GM12891 (cell line): ENCODE measurements at regions not wholly inside any gene's neighbourhood (a gene's known extent, or its start where the extent isn't known, plus 50 kb on each side); places are given as distances from the start of the nearest gene placed in this dataset.
"Not testable (repeated sequence)": the region's sequence is repeated elsewhere in the genome, so short reads cannot be mapped to it uniquely, and the experiment has no call there.

Experiments used
- DNase-seq: peaks from one replicate; pipeline ENCODE4 v3.0.0; 2011; ENCODE audit warnings: low spot score; ENCODE audit not compliant: insufficient read length
- FAIRE-seq: peaks from 2 replicates; lab custom pipeline; 2011; peaks lifted over from hg19 to GRCh38; lab: Jason Lieb, UNC
- PAX5 ChIP-seq: IDR thresholded peaks from 2 replicates; pipeline ENCODE4 v1.6.1; 2011; ENCODE audit warnings: low read length, moderate library complexity, mild to moderate bottlenecking; ENCODE audit not compliant: insufficient read depth, severe bottlenecking
- POLR2A ChIP-seq: IDR thresholded peaks from 2 replicates; pipeline ENCODE4 v1.6.1; 2011; ENCODE audit warnings: low read depth, low read length, control low read depth
- POLR2AphosphoS5 ChIP-seq: IDR thresholded peaks from 2 replicates; pipeline ENCODE4 v1.6.1; 2011; ENCODE audit warnings: low read depth, low read length, control low read depth
- POU2F2 ChIP-seq: IDR thresholded peaks from 2 replicates; pipeline ENCODE4 v1.6.1; 2011; ENCODE audit warnings: low read depth, mild to moderate bottlenecking, control low read depth, low read length, moderate library complexity
- SPI1 ChIP-seq: IDR thresholded peaks from 2 replicates; pipeline ENCODE4 v1.6.1; 2011; ENCODE audit warnings: low read depth, low read length, control low read depth
- TAF1 ChIP-seq: IDR thresholded peaks from 2 replicates; pipeline ENCODE4 v1.6.1; 2011; ENCODE audit warnings: low read depth, low read length, control low read depth

DNA sequence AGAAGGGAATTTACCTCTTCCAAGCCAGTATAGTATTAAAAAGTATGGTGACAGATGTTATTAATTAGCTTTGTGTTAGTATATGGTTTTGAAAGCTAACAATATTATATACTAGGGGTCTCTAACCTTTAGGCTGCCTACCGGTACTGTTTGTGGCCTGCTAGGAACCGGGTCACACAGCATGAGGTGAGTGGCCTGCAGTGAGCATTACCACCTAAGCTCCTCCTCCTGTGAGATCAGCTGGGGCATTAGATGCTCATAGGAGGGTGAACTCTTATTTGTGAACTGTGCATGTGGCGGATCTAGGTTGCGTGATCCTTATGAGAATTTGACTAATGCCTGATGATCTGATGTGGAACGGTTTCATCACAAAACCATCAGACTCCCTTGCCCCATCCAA lies 583.4 kb upstream of the CDH2 start:
- DNase-seq (no peak), FAIRE-seq (no peak)
- TF ChIP-seq PAX5 (no peak), POLR2A (no peak), TAF1 (no peak), SPI1 (no peak), POLR2AphosphoS5 (no peak), POU2F2 (no peak)

DNA sequence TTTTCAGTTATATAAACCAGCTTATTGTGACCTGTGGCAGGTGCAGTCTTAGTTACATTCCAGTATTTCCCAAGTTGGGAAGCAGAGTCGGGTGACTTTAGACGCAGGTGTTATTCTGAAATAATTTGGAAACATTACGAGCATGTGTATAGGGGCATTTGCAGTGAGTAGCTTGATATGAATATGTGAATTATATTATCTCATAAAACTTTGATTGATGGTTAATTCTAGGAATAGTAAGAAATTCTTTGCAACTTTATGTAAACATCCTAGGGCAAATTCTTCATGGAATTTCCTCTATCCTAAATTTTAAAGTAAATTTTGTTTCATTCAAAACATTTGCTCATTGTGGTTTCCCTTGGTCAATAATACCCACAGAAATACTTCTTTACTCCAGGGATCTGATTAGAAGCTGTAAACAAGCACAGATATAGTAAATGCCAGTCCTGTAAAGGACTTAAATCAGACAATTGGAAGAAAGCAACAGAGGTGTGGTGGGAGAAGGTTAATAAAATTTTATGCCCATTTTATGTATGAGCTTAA lies 580.6 kb upstream of the CDH2 start:
- FAIRE-seq (no peak), DNase-seq (no peak)
- TF ChIP-seq TAF1 (no peak), POLR2AphosphoS5 (no peak), POU2F2 (no peak), POLR2A (no peak), PAX5 (no peak), SPI1 (no peak)

DNA sequence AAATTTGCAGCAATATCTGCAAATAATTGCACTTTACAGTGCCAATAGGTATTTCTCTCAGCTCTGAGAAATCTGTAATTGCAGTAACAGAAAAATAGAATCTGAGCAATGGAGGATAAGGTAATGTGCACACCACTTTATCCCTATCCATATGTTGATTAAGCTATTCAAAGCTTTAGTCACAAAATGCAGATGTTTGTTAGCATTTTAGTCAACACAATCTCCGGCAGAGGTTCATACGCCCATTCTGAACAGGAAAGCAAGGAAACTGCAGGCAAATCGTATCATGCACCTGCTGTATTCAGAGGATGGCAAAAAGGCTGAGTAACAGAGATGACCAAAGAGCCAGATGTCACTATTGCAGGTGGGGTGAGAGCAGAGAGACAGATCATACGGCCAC lies 566.2 kb upstream of the CDH2 start:
- no peak for DNase-seq
- TF ChIP-seq TAF1 = no peak
- no peak for TF ChIP-seq POU2F2
- TF ChIP-seq POLR2AphosphoS5 = no peak
- no peak for FAIRE-seq

DNA sequence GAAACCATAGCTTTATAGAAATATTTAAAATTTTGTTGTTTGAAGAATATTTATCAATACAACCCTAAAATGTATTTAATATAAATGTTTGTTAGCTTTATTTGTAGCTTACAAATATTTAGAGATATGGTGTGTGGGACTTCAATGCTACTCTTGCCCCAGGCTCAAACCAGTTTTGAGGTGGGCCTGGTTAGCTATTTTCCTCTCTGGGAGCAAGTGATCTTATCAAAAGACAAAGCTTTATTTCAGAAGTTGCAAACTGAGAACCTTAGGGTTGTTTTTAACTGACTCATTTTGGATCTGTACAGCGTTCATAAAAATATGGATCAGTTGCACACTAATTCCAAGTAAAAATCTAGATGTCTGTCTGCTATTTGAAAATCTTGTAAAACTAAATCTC lies 563.6 kb upstream of the CDH2 start:
- FAIRE-seq = no peak
- DNase-seq = no peak
- TF ChIP-seq POLR2AphosphoS5 = no peak
- TF ChIP-seq POLR2A = no peak
- no peak for TF ChIP-seq PAX5
- no peak for TF ChIP-seq SPI1
- TF ChIP-seq POU2F2 = no peak
- TF ChIP-seq TAF1 = no peak

DNA sequence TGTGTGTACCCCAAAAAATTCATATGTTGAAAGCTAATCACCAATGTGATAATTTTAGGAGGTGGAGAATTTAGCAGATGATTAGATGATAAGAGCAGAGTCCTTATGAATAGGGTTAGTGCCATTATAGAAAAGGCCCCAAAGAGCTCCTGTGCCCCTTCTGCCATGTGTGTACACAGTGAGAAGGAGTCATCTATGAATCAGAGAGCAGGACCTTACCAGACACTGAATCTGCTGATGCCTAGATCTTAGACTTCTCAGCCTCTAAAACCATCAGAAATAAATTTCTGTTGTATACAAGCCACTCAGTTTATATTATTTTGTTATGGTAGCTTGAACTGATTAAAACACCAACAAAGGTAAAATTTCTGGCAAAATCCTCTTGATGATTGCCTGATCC lies 560.0 kb upstream of the CDH2 start:
- no peak for TF ChIP-seq POLR2AphosphoS5
- TF ChIP-seq POU2F2 = no peak
- TF ChIP-seq SPI1 = no peak
- no peak for TF ChIP-seq TAF1
- no peak for TF ChIP-seq POLR2A
- TF ChIP-seq PAX5 = no peak
- no peak for FAIRE-seq
- no peak for DNase-seq

DNA sequence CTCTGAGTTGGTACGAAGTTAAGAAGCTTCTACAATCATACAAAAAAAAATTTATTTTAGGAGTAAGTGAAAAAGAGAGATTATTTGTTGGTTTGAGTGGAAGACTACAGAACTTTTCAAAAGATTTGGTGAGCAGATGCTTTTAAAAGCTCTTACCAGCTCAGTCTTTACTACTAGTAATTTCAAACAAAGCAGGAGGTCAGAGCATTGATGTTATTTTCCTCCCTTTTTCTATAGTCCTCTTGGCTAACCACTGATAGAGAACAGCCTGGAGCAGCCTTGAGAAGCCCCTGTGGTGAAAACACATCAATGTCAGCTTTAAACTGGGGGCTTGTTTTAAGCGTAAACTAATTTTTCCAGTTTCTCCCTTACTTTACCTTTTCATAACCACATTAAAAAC lies 559.3 kb upstream of the CDH2 start:
- no peak for TF ChIP-seq PAX5
- no peak for TF ChIP-seq POU2F2
- TF ChIP-seq POLR2AphosphoS5 = no peak
- no peak for TF ChIP-seq SPI1
- TF ChIP-seq TAF1 = no peak
- TF ChIP-seq POLR2A = no peak
- DNase-seq (no peak), FAIRE-seq (no peak)

DNA sequence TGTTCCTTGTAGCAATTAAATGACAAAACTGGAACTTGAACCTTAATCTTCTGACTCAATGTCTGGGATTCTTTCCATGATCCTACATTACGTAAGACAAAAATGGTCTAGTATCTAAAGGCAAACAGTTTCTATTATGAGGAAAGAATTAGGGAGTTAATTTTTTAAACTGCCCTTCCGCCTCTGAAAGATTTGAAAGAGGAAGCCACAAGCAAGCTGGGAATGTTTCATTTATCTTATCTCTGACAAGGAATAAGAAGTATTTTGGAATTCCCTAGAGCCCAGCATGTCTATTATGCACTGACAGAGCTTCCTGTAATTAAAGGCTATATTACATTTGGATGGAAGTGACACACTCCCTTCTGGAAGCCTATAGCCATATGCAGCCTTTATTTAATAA lies 558.8 kb upstream of the CDH2 start:
- FAIRE-seq (no peak), DNase-seq (no peak)
- no peak for TF ChIP-seq SPI1
- no peak for TF ChIP-seq TAF1
- TF ChIP-seq POLR2A = no peak
- no peak for TF ChIP-seq POLR2AphosphoS5
- TF ChIP-seq POU2F2 = no peak
- TF ChIP-seq PAX5 = no peak

DNA sequence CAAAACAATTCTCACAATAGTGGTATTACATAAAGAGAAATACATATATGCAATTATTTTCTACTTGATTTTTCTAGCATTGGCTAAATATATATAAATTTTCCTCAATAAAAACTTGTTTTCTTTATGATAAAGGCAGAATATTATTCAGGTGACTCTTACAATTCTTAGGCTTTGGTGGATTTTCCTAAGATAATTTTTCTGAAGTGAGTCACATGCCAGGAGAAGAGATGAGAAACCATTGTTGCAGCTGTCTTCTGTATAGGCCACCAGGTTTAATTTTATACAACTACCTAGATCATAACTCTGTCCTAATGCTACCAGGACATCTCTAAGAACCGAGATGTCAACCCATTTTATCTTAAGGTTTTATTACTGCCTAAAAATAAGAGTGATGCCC lies 552.4 kb upstream of the CDH2 start:
- TF ChIP-seq POU2F2 (no peak), TAF1 (no peak), POLR2A (no peak), PAX5 (no peak), SPI1 (no peak), POLR2AphosphoS5 (no peak)
- DNase-seq (no peak), FAIRE-seq (no peak)

DNA sequence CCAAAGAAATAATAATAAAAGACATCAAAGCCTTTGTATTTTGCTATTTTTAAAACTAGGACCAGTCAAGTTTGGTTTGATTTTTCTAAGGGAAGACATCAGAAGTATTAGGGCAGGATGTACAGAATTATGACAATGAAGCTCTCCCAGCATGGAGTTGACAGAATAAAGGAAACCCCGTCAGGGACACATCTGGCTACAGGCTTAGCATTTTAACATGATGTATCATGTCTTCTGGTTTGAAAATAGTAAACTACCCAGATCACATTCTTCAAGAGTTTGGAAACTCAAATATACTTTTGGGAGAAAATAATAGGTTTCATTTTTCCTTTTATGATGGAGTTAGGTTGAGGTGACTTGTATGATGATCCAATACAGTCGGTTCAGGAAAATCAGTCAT lies 552.0 kb upstream of the CDH2 start:
- DNase-seq = no peak
- TF ChIP-seq TAF1 (no peak), PAX5 (no peak), POU2F2 (no peak), POLR2AphosphoS5 (no peak), SPI1 (no peak), POLR2A (no peak)
- no peak for FAIRE-seq

DNA sequence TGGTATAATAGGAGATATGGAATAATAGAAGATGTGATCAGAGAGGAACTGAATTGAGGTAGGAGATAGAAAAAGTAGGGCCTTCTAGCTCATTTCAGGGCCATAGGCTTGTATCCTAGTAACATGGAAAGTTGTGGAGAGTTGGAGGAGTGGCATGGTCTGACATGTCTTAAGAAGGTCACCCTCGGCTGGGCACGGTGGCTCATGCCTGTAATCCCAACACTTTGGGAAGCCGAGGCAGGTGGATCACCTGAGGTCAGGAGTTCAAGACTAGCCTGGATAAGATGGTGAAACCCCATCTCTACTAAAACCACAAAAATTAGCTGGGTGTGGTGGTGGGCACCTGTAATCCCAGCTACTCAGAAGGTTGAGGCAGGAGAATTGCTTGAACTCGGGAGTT lies 550.3 kb upstream of the CDH2 start:
- not testable (repeated sequence) for FAIRE-seq, DNase-seq
